HCT116 (cell line): ENCODE measurements at regions not wholly inside any gene's neighbourhood (a gene's known extent, or its start where the extent isn't known, plus 50 kb on each side); places are given as distances from the start of the nearest gene placed in this dataset.

Source experiments
- ATAC-seq: fragments of 200-7000 bp; cut with Tn5 transposase; 2 replicates; pipeline ENCODE4 v1.9.1; 2020; ENCODE audit warnings: mild to moderate bottlenecking, moderate library complexity
- BruUV-seq: library from RNA; stranded (reverse); fragments of 400-500 nt; replicated peaks from 2 replicates; lab custom pipeline; 2021; lab: Mats Ljungman, UMichigan
- CTCF ChIA-PET: fragments of 300-600 bp; sonication (Branson Sonifier 250); formaldehyde crosslinking; loops from one replicate; lab custom pipeline; 2021; ENCODE audit warnings: antibody characterized with exemption; lab: Charles Lee
- POLR2A ChIA-PET: fragments of 300-600, 350-600 bp; sonication (Branson Sonifier 250); formaldehyde crosslinking; loops from one replicate; lab custom pipeline; 2021; ENCODE audit warnings: antibody characterized with exemption; lab: Charles Lee
- RAD21 ChIA-PET, 2 experiments: fragments of 300-600 bp; sonication (Branson Sonifier 250); formaldehyde crosslinking; loops; one replicate each; lab custom pipeline; 2023; ENCODE audit warnings: low total read pairs in 2 of 2; ENCODE audit not compliant: uncharacterized antibody in 2 of 2, unreplicated experiment in 2 of 2, low non-redundant PET in 1 of 2; lab: Charles Lee
- DNase-seq: peaks from one replicate; pipeline ENCODE4 v3.0.0-alpha.2; 2010; ENCODE audit warnings: low read depth, low spot score
- H2AFZ ChIP-seq: fragments of 200-600 bp; shearing (Covaris generic), sonication (generic); 2 replicates; pipeline ENCODE4 v1.6.1; 2017; ENCODE audit warnings: low read depth, mixed run types, mixed read lengths, antibody characterized with exemption, low read length; ENCODE audit not compliant: poor library complexity, severe bottlenecking
- H3K27ac ChIP-seq: 2 replicates; pipeline ENCODE4 v1.5.1; 2012; ENCODE audit warnings: low read depth, low read length
- H3K27me3 ChIP-seq: fragments of 200-600 bp; sonication (generic); 2 replicates; pipeline ENCODE4 v1.6.1; 2016; ENCODE audit warnings: mixed run types, low read length, mixed read lengths; ENCODE audit not compliant: insufficient read depth
- H3K36me3 ChIP-seq, 2 experiments: fragments of 200-500 bp in 1 of 2; fragments of 200-600 bp in 1 of 2; sonication (Bioruptor generic) in 1 of 2; sonication (generic) in 1 of 2; 2 replicates each; pipeline versions ENCODE4 v1.5.1 to v1.6.1; 2014 to 2016; ENCODE audit warnings: low read length in 2 of 2, inconsistent platforms in 1 of 2, mixed read lengths in 1 of 2, mixed run types in 1 of 2; ENCODE audit not compliant: insufficient read depth in 2 of 2, control insufficient read depth in 1 of 2
- H3K4me1 ChIP-seq, 2 experiments: fragments of 200-600 bp in 1 of 2; sonication (generic) in 1 of 2; 2 replicates each; pipeline versions ENCODE4 v1.5.1 to v1.6.1; 2012 to 2017; ENCODE audit warnings: low read length in 2 of 2, inconsistent platforms in 1 of 2, mild to moderate bottlenecking in 1 of 2, mixed read lengths in 1 of 2, mixed run types in 1 of 2, moderate library complexity in 1 of 2; ENCODE audit not compliant: insufficient read depth in 2 of 2, control insufficient read depth in 1 of 2
- H3K4me2 ChIP-seq: fragments of 200-600 bp; sonication (generic); 2 replicates; pipeline ENCODE4 v1.6.1; 2017; ENCODE audit warnings: mixed run types, low read length, mixed read lengths
- H3K4me3 ChIP-seq, 2 experiments: fragments of 200-600 bp in 1 of 2; sonication (generic) in 1 of 2; replicated peaks in 1 of 2; 2 replicates each; pipeline ENCODE4 v1.5.1; 2011 to 2016; ENCODE audit warnings: low read length in 2 of 2, control low read depth in 1 of 2, low read depth in 1 of 2, mild to moderate bottlenecking in 1 of 2, mixed read lengths in 1 of 2, mixed run types in 1 of 2
- H3K79me2 ChIP-seq: fragments of 200-600 bp; sonication (generic); 2 replicates; pipeline ENCODE4 v1.6.1; 2017; ENCODE audit warnings: mild to moderate bottlenecking, mixed run types, low read length, moderate library complexity, mixed read lengths; ENCODE audit not compliant: insufficient read depth
- H3K9ac ChIP-seq: fragments of 200-600 bp; sonication (generic); 2 replicates; pipeline ENCODE4 v1.6.1; 2016; ENCODE audit warnings: low read length, mixed read lengths
- H3K9me2 ChIP-seq: fragments of 200-600 bp; sonication (generic), shearing (Covaris generic); 2 replicates; pipeline ENCODE4 v1.6.1; 2017; ENCODE audit warnings: mixed run types, mild to moderate bottlenecking, moderate library complexity; ENCODE audit not compliant: insufficient read depth
- H3K9me3 ChIP-seq, 2 experiments: fragments of 200-500 bp in 1 of 2; fragments of 200-600 bp in 1 of 2; sonication (Bioruptor generic) in 1 of 2; sonication (generic) in 1 of 2; 2 replicates each; pipeline ENCODE4 v1.6.1; 2014 to 2017; ENCODE audit warnings: low read length in 2 of 2, mixed read lengths in 2 of 2, inconsistent platforms in 1 of 2, low read depth in 1 of 2, mild to moderate bottlenecking in 1 of 2, mixed run types in 1 of 2, moderate library complexity in 1 of 2; ENCODE audit not compliant: control insufficient read depth in 1 of 2, insufficient read depth in 1 of 2
- H4K20me1 ChIP-seq: fragments of 200-600 bp; sonication (generic), shearing (Covaris generic); 2 replicates; pipeline ENCODE4 v1.6.1; 2017; ENCODE audit warnings: mixed run types, mild to moderate bottlenecking, moderate library complexity; ENCODE audit not compliant: insufficient read depth
- ATF3 ChIP-seq: IDR thresholded peaks from 2 replicates; pipeline ENCODE4 v1.6.1; 2012
- CEBPB ChIP-seq: IDR thresholded peaks from 2 replicates; pipeline ENCODE4 v1.6.1; 2012; ENCODE audit warnings: low read depth
- CTCF ChIP-seq, 3 experiments: fragments of 200-600 bp in 1 of 3; sonication (generic) in 1 of 3; IDR thresholded peaks in 2 of 3; conservative IDR thresholded peaks in 1 of 3; 2 replicates each; pipeline ENCODE4 v1.5.1; 2012 to 2017; ENCODE audit warnings: low read depth in 2 of 3, low read length in 2 of 3, antibody characterized with exemption in 1 of 3, borderline replicate concordance in 1 of 3, control low read depth in 1 of 3, mild to moderate bottlenecking in 1 of 3, mixed read lengths in 1 of 3, mixed run types in 1 of 3, moderate library complexity in 1 of 3; ENCODE audit not compliant: insufficient read depth in 1 of 3
- EGR1 ChIP-seq: IDR thresholded peaks from 2 replicates; pipeline ENCODE4 v1.6.1; 2012; ENCODE audit warnings: low read depth
- ELF1 ChIP-seq: IDR thresholded peaks from 2 replicates; pipeline ENCODE4 v1.6.1; 2012; ENCODE audit warnings: low read depth, borderline replicate concordance
- EZH2 ChIP-seq: fragments of 200-600 bp; sonication (generic); IDR thresholded peaks from 2 replicates; pipeline ENCODE4 v1.6.1; 2017; ENCODE audit warnings: antibody characterized with exemption, mixed run types
- FOSL1 ChIP-seq: IDR thresholded peaks from 2 replicates; pipeline ENCODE4 v1.6.1; 2012; ENCODE audit warnings: low read depth
- MAX ChIP-seq: IDR thresholded peaks from 2 replicates; pipeline ENCODE4 v1.6.1; 2012
- POLR2A ChIP-seq: IDR thresholded peaks from 2 replicates; pipeline ENCODE4 v1.7.0; 2011; ENCODE audit warnings: borderline replicate concordance; ENCODE audit not compliant: insufficient read depth, insufficient read length; ENCODE audit errors: extremely low read depth
- POLR2AphosphoS5 ChIP-seq: IDR thresholded peaks from 2 replicates; pipeline ENCODE4 v1.6.1; 2011; ENCODE audit warnings: mild to moderate bottlenecking, low read depth, low read length, moderate library complexity
- RAD21 ChIP-seq: IDR thresholded peaks from 2 replicates; pipeline ENCODE4 v1.6.1; 2012; ENCODE audit warnings: low read depth, mild to moderate bottlenecking
- SIN3A ChIP-seq: IDR thresholded peaks from 2 replicates; pipeline ENCODE4 v1.6.1; 2012; ENCODE audit warnings: low read depth
- SP1 ChIP-seq: IDR thresholded peaks from 2 replicates; pipeline ENCODE4 v1.6.1; 2012; ENCODE audit warnings: low read depth
- SRF ChIP-seq: IDR thresholded peaks from 2 replicates; pipeline ENCODE4 v1.6.1; 2012; ENCODE audit warnings: low read depth
- TCF7L2 ChIP-seq: IDR thresholded peaks from 2 replicates; pipeline ENCODE4 v1.7.0; 2011; ENCODE audit warnings: borderline replicate concordance, inconsistent platforms; ENCODE audit not compliant: insufficient read depth, insufficient read length; ENCODE audit errors: extremely low read depth
- YY1 ChIP-seq: IDR thresholded peaks from 2 replicates; pipeline ENCODE4 v1.6.1; 2011; ENCODE audit warnings: low read length, low read depth, moderate library complexity, mild to moderate bottlenecking; ENCODE audit not compliant: insufficient replicate concordance; ENCODE audit errors: extremely low read depth
- ZBTB33 ChIP-seq: IDR thresholded peaks from 2 replicates; pipeline ENCODE4 v1.6.1; 2011; ENCODE audit warnings: mild to moderate bottlenecking, low read length, moderate library complexity; ENCODE audit not compliant: insufficient replicate concordance; ENCODE audit errors: extremely low read depth
- ZNF274 ChIP-seq: fragments of 200-500 bp; sonication (Bioruptor generic); IDR thresholded peaks from 2 replicates; pipeline ENCODE4 v1.6.1; 2014; ENCODE audit warnings: mild to moderate bottlenecking, low read depth, low read length, inconsistent platforms
- intact Hi-C: fragments of 100-400 bp; cut with micrococcal nuclease; formaldehyde crosslinking; loops from 2 replicates; pipeline ENCODE4 v1.10.0; 2022

GRCh38 chr2:217330647-217331046 lies 470.8 kb upstream of the TNP1 start:
- Histone ChIP-seq H3K36me3 (no peaks in the 10 kb centered on the region), H3K27me3 (peaks cover 21% of the 10 kb centered on the region), H3K4me2 (no peak overlapping the region), H4K20me1 (no peaks in the 10 kb centered on the region), H3K79me2 (no peaks in the 10 kb centered on the region), H3K9ac (no peak overlapping the region), H3K9me3 (no peaks in the 10 kb centered on the region), H3K4me1 (no peaks in the 10 kb centered on the region), H3K4me3 (no peak overlapping the region), H3K9me2 (no peaks in the 10 kb centered on the region), H2AFZ (no peak overlapping the region), H3K27ac (no peak overlapping the region)
- CTCF ChIA-PET = no interaction called here
- BruUV-seq = no TSS peak
- intact Hi-C loops = no loop called here
- DNase-seq = no peak
- ATAC-seq = no peak
- POLR2A ChIA-PET = no interaction called here
- TF ChIP-seq CEBPB (no peak), ZBTB33 (no peak), POLR2AphosphoS5 (no peak), ATF3 (no peak), CTCF (IDR thresholded peaks at IDR 0.05 in 2 of 3, conservative IDR thresholded peaks at IDR 0.05 in 1 of 3; ENCODE audit: borderline replicate concordance in 1 of 3, insufficient read depth in 1 of 3, low read depth in 2 of 3, low read length in 2 of 3) (no peak), EGR1 (no peak), TCF7L2 (no peak), EZH2 (no peak), ELF1 (no peak), POLR2A (no peak), SIN3A (no peak), YY1 (no peak), SRF (no peak), MAX (no peak), SP1 (no peak), RAD21 (no peak), ZNF274 (no peak), FOSL1 (no peak)
- RAD21 ChIA-PET = no interaction called here
